HG02798 (cell line): ENCODE measurements at regions not wholly inside any gene's neighbourhood (a gene's known extent, or its start where the extent isn't known, plus 50 kb on each side); places are given as distances from the start of the nearest gene placed in this dataset.
"Not testable (repeated sequence)": the region's sequence is repeated elsewhere in the genome, so short reads cannot be mapped to it uniquely, and the experiment has no call there.

ENCODE experiments used
- ATAC-seq: cut with Tn5 transposase; IDR thresholded peaks from one replicate; pipeline ENCODE4 v1.9.1; 2021; ENCODE audit warnings: mild to moderate bottlenecking; ENCODE audit not compliant: unreplicated experiment, poor library complexity

DNA sequence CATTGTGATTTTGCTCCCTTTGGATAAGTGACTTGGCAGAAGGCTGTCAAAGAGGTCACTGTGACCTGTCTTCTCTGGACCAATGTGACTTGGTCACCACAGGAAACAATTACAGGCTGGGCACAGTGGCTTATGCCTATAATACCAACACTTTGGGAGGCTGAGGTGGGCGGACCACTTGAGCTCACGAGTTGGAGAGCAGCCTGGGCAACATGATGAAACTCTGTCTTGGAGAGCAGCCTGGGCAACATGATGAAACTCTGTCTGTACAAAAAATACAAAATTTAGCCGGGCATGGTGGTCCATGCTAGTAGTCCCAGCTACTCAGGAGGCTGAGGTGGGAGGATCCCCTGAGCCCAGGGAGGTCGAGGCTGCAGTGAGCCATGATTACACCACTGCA, 256.9 kb downstream of the FAM72C start:
- not testable (repeated sequence) for ATAC-seq

DNA sequence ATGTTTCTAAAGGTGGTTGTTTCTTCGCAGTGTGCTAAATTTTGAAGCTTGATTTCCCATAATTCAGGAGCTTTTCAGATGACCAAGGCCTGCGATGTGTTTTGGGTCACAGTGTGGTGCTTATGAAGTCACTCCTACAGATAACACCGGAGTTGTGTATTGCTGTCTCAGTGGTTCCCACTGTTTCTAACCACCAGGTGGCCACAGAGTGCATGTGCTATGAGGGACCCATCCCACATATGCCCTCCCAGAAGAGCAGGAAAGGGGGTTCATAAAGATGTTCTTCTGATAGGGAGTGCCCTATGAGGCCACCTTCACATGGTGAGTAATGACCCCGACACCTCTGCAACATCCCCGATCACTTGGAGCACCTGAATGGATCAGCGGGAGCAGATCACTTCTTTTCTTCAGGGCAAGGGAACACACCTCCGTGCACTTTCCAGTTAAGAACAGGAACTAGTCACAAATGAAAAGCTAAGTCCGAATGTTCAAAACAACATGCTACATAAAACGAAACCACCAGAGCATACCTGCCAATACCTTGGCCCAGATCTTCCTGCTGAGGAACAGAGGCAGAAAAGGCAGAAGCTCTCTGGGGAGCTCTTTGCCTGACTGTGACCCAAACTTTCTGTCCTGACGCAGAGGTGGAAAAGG, 262.1 kb downstream of the FAM72C start:
- not testable (repeated sequence) for ATAC-seq

DNA sequence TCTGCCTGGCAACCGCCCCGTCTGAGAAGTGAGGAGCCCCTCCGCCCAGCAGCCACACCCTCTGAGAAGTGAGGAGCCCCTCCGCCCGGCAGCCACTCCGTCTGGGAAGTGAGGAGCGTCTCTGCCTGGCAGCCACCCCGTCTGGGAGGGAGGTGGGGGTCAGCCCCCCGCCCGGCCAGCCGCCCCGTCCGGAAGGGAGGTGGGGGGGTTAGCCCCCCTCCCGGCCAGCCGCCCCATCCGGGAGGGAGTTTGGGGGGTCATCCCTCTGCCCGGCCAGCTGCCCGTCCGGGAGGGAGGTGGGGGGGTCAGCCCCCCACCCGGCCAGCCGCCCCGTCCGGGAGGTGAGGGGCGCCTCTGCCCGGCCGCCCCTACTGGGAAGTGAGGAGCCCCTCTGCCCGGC, 269.0 kb downstream of the FAM72C start:
- not testable (repeated sequence) for ATAC-seq

DNA sequence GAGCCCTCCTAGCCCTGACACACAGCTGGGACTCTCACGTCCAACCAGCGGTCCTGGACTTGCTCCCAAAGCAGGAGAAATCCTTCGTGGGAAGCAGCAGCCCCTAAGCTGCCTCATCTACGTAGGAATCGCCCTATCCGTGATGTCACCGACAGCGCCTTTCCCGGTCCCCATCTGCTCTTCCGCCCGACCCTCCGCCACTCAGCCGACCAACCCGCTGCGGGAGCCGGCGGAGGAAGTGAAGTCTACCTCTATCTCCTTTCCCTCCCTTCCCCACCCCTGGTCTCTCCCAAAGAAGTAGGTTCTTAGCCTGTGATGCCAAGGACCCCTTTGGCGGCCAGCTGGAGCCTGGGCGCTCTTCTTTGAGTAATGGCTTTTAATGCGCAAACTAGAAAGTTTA, 272.1 kb downstream of the FAM72C start:
- no peak for ATAC-seq

DNA sequence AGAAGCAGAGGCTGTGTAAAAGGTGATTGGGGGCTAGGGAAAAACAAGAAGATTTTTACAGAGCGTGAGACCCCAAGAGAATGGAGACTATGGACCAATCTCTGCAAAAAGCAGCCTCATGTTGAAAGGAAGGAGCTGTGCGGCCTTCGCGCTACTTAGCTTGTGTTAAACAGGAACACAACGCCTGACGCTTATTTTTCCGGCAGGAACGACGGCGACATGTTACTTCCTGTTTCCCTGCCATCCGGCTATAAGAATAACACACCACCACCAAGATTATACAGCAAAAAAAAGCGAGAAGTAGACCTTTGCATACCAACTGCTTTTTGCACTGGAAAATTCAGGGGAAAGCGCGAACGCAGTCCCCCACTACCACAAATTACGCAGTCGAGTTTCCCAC, 272.7 kb downstream of the FAM72C start:
- ATAC-seq = no peak

DNA sequence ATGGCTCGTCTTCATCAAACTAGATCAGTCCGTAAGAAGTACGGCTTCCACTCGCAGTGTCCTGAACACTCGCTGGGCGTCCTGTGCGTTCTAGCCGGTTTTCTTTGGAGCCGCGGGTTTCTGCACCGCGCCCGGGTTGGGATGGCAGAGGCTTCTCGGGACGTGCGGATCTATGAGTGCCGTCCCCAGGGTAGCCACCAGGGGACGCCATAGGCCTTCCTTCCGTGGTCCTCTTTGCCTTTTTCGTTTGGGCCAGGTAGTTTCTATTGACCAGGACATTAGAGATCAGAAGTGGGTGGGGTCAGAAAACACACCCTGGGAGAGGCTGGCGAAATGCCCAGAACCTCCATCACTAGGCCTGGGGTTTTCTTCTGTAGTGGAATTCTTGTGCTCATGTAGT, 273.8 kb downstream of the FAM72C start:
- no peak for ATAC-seq

DNA sequence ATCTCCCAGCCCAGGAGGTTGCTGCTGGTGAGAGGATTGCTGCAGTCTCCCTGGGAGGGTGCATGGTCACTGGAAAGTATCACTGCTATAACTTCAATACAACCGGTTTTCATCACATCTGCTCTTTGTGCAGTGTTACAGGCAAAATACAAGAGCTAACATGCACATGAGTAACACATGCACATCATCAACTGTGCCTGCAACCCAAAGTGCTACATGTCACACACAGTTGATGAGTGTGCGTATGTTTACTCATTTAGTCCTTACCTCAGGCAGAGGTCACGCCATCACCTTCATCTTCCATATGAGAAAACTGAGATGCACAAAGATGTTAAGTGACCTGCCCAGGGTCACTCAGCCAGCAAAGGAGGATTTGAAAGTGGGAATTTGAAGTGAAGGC, 277.7 kb downstream of the FAM72C start:
- no peak for ATAC-seq

DNA sequence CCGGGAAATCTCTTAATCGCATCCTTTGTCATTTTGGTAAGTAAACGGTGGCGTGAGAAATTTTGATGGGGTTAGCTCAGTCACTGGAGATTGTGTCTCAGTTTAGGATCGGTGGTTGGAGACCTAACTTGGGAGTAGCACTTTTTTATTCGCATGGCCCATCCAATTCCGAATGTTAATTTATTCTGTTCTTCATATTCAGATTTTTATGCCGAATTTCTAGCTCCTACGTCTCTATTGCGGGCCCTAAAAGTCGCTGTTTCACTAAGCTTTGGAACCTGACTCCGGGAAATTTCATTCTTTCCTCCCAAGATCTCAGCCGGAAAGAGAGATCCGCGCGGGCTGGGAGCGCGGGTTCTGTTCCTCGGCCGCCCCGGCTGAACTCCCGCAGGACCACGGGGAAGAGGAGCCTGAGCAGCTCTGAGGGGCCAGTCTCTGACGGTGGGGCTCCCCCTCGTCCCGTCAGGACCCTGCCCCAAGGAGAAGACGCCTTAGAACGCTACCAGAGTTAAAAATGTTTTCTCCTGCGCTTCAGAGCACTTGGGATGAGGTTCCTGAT, 279.7 kb downstream of the FAM72C start:
- ATAC-seq = no peak

DNA sequence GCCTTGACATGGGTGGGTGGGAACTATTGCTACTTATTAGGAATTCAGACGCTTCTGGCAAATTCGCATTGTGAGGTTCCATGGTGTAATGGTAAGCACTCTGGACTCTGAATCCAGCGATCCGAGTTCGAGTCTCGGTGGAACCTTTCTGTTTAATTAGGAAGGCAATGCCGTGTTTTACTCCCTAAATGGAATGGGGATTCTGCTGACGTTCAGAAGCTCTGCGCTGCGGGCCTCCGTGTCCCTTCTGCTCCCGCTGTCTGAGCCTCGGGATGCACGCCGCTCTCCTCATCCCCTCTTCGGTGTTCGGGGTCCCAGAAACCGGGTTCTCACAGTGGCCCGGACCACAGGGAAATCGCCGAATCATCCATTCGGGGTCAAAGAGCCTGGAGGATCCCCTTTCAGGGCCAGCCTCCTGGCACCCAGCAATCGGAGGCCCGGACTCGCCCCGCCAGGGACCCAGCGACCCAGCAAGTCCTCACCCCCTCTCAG, 280.3 kb downstream of the FAM72C start:
- ATAC-seq = no peak

DNA sequence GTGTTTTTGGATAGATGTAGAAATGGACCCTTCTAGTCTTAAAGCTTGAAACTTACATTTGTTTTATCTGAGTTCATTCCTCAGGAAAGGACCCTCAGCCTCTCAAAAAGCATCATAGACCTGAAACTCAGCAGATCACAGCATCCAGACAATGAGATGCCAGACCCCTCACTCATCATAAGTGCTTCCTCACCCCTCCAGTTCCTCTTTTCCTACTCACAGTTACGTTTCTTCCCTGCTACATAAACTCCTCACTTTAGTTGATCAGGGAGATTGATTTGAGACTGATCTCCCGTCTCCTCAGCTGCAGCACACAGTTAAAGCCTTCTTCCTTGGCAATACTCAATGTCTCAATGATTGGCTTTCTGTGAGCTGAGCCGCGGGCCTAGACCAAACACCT, 282.0 kb downstream of the FAM72C start:
- no peak for ATAC-seq

DNA sequence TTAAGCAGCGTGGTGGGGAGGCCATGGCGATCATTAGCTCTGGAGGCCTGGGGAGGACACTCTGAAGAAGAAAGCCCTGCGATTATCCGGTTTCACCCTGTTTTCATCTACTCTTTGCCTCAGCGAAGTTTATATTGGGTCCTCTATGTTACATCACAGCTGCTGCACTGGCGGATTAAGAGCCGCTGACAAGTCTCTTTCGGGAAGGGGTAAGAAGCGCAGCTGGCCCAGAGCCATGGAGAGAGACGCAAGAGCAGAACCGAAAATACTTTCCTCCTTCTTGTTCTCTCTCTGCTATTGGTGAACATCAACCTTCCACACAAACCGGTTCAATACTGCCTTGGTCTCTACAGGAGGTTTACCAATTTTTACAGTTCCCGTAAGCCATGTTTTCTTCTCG, 291.5 kb downstream of the FAM72C start:
- no peak for ATAC-seq

DNA sequence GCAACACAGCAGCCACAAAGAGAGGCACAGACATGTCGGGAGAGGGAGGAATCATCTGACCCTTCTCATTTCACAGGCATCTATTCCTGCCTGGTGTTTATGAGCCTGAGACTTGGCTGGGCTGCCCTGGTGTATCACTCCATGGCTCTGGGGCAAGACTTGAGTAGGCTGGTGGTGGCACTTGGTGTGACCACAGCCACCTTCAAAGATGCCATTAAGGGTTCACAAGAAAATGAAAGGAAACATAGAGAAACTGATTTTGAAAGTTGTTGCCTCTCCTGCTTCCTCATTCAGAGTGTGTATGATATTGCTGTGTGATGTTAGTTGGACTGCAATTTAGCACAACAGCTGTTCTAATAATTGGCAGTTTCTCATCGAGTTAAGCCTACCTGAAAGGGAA, 298.8 kb downstream of the FAM72C start:
- no peak for ATAC-seq

DNA sequence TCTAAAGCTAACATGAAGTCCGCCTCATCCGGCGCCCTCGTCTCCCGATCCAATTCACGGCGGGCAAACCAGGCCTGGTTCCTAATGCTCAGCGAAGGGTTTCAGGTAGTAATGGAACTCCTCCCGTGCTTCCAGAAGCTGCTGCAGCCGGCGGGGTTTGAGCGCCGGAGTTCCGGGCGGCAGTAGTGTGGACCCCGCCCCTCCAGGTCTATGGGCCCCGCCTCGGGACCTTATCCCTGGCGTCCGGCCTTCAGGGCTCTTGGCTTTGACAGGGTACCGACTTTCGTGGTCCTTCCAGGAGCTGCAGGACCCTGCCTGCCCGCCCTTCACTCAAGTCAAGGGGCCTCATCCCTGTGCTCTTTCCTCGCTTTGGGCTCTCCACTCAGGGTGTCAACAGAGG, 304.1 kb downstream of the FAM72C start:
- ATAC-seq = no peak

DNA sequence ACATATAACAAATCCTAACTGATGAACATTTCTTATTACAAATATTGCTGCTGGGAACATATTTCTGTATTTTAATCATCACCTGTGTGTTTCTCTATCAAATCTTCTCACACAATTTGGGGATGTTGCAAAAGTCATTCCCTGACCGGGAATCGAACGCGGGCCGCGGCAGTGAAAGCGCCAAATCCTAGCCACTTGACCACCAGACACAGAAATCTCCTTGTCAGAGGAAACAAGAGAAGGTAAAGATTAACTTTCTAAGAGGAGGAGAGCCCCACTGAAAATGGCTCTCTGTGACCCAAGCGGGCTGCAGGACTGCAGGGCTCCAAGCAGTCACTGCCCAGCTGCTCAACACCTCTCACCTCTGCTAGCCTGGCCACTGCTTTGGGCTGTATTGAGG, 304.9 kb downstream of the FAM72C start:
- ATAC-seq = no peak

DNA sequence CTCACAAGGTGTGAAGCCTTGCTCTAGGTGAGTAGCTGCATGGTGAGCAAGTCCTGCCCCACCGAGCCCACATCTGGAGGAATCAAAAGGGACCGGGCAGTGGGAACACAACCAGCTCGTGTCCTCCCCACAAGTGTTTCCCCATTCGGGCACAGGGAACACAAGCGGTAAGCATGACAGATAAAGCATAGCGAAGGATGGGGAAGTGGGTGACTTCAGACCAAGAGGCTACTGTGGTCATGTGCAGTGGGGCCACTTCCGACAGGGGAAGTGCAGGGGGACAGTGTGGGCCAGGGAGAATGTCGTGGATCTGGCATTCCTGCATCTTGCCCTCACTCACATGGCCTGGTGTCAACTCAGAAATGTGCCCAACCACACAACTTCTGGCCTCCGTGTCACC, 306.2 kb downstream of the FAM72C start:
- no peak for ATAC-seq

DNA sequence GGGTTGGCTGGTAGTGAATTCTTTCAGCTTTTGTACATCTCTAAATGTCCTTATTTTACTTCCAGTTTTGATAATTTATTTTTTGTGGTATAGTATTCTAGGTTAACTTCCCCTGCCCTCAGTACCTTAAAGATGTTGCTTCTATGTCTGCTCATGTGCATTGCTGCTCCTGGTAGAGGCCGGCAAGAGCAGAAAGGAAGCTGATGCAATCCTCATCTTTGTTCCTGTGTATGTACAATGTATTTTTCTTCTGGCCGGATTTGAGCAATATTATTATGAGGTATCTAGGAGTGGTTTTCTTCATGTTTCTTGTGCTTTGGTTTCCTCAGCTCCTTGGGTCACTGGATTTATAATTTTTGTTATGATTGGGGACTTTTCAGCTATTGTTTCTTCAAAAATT, 308.7 kb downstream of the FAM72C start:
- not testable (repeated sequence) for ATAC-seq

DNA sequence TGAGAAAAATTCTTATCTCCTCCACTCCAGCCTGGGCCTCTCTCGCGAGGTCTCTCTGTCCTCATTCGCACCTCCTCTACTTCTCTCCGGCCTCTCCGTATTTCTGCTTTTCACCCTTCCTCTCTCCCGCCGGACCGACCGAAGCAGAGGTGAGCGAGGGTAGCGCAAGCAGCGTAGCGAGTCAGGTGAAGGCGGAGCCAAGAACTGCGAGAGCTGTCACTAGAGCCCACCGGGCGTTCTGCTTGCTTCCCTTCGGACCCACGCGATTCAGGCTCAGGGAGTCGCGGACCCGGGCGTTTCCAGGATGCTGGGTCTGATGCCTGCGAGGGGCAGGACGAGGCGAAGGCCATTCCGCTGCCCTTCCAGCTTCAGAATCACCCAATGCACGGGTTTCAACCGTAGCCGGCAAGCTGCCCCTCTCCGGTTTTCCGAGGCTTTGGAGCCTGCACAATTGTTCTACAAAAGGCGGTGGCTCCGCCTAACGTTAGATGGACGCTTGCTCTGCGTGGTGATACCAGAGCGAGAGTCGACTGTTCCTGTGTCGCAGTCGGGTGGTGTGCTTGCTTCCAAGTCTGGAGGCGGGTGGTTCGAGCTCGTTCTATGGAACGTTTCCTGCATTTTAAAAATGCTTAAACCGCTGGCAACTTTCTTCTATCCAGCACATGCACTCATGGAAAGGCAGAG, 310.2 kb downstream of the FAM72C start:
- ATAC-seq = no peak

DNA sequence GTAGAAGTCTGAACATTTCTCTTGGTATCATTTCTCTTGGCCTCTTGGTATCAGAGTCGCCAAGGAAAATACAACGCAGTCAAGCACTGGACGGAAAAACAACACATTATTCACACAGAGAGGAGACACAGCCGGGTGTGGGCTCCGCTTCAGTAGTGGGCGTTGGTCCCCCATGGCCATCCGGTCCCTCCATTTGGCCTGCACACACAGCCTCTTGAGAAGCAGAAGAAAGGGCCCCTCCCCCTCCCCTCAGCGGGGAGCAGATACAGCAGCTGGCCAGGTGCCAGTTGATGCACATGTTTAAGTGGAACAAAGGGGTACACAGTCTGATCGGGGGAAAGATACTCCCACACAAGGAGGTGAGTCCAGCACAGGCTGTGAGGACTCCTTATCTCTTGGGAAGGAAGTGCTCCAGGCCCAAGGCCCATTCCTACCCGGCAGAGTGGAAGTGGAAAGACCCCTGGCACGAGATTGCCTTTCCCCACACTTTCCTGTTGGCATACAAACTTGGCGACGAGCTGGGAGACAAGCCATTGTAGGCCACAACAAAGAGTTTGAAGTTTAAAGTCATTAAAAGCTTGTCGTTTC, 311.3 kb downstream of the FAM72C start:
- no peak for ATAC-seq

DNA sequence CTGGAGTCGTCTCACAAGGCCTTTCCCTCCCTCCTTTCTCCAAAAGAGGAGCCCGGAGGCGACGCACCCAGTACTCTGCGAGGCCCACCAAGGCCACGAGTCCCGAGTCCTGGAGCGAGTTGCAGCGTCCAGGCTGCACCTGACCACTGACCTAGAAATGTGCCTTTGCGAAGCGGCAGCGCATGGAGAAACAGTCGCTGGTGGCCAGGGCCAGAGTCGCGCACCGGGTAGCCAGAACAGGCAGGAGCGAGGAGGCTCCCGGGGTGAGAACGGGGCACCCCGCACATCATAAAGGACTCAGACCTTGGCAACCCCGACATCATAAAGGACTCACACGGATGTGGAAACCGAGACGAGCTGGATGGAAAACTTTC, 318.4 kb downstream of the FAM72C start:
- ATAC-seq = no peak

DNA sequence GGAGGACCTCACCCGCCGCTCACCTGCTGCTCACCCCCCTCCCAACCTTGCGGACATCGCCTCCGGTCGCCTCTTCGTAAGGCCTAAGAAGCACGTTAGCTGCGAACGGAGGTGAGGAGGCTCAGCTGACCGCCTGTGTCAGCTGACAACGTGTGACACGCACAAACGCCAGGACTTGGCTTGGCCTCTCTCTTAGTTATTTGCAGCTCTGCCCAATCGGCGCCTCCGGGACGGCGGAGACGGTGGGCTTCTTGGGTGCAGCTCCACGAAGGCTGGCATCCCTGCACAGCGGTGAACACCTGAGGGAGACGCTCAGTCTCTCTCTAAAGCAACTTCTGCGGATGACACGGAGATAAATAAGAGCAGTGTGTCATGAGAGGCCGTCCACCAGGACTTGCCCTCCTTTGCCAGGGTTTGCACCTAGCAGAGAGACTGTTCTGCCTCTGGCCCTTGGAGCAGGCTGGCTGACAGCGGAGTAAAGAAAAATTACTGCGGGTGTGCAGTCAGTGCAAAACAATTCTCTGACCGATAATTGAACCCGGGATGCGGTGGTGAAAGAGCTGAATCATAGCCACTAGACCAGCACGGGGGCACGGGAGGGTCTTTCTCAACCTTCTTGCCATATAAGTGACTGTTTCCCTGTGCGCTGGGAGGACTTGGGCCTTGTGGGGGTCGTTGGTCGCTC, 318.9 kb downstream of the FAM72C start:
- ATAC-seq = no peak

DNA sequence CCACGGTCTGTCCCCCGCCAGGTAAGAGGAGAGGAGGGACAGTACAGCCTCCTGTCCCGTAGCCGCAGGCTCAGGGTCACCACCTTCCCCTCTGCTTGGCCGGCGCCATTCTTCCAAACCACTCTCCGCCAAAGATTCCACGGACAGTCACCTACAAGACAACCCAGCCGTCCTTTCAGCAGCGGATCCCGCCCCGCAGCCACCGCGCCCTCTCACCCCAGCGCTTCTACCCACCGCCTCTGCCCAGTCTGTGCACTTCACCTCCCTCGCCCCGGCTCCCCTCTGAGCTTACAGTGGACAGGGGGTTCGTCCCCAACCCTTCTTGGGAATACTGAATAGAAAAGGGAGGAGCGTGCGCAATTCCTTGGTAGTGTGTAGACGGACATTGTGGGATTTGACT, 319.6 kb downstream of the FAM72C start:
- no peak for ATAC-seq
